Upper lobe of right lung (tissue), 1 donor: ENCODE measurements at regions not wholly inside any gene's neighbourhood (a gene's known extent, or its start where the extent isn't known, plus 50 kb on each side); places are given as distances from the start of the nearest gene placed in this dataset.

ENCODE experiments used
- ATAC-seq: fragments of 200-7000 bp; cut with Tn5 transposase; one replicate; pipeline ENCODE4 v1.9.1; 2020; ENCODE audit warnings: mild to moderate bottlenecking, moderate library complexity
- DNase-seq: peaks from one replicate; pipeline ENCODE4 v3.0.0-alpha.2; 2020
- H3K27ac ChIP-seq: fragments of 200-600 bp; one replicate; pipeline ENCODE4 v1.8.0; 2022
- H3K27me3 ChIP-seq: fragments of 200-600 bp; one replicate; pipeline ENCODE4 v1.8.0; 2022; ENCODE audit warnings: mild to moderate bottlenecking
- H3K36me3 ChIP-seq: fragments of 200-600 bp; one replicate; pipeline ENCODE4 v1.8.0; 2022
- H3K4me1 ChIP-seq: fragments of 200-600 bp; one replicate; pipeline ENCODE4 v1.8.0; 2022
- H3K4me3 ChIP-seq: fragments of 200-600 bp; one replicate; pipeline ENCODE4 v1.8.0; 2022; ENCODE audit warnings: mild to moderate bottlenecking
- H3K9me3 ChIP-seq: fragments of 200-600 bp; one replicate; pipeline ENCODE4 v1.8.0; 2022
- CTCF ChIP-seq: fragments of 200-600 bp; IDR thresholded peaks from one replicate; pipeline ENCODE4 v1.8.0; 2022; ENCODE audit warnings: antibody characterized with exemption
- intact Hi-C: fragments of 100-400 bp; cut with DNase I; formaldehyde crosslinking; loops from one replicate; pipeline ENCODE4 v1.11.0; 2022
- donor health status: DM: no; HTN: yes; CAD: no; lungs with severe emphysema.

GRCh38 chr2:33903701-33904100 lies 304.6 kb upstream of the FAM98A start:
- intact Hi-C loops = no loop called here
- Histone ChIP-seq H3K27ac (no peak overlapping the region), H3K9me3 (no peaks in the 10 kb centered on the region), H3K4me3 (no peak overlapping the region), H3K27me3 (no peaks in the 10 kb centered on the region), H3K36me3 (no peaks in the 10 kb centered on the region), H3K4me1 (no peaks in the 10 kb centered on the region)
- no peak for TF ChIP-seq CTCF
- DNase-seq (no peak), ATAC-seq (no peak)

- H3K27ac ChIP-seq = no peak overlapping the region
- intact Hi-C loops = no loop called here
- no peaks in the 10 kb centered on the region for H3K27me3 ChIP-seq
- no peaks in the 10 kb centered on the region for H3K9me3 ChIP-seq
- no peaks in the 10 kb centered on the region for H3K36me3 ChIP-seq
- DNase-seq = no peak
- H3K4me1 ChIP-seq = no peaks in the 10 kb centered on the region
- no peak overlapping the region for H3K4me3 ChIP-seq
- TF ChIP-seq CTCF = no peak
- ATAC-seq = peak; percentile 39
Observed at GRCh38 chr2:33903215-33903614, 304.1 kb upstream of the FAM98A start.

GRCh38 chr2:33900610-33901009 lies 301.5 kb upstream of the FAM98A start:
- H3K27ac ChIP-seq = no peak overlapping the region
- H3K36me3 ChIP-seq = no peaks in the 10 kb centered on the region
- H3K27me3 ChIP-seq = no peaks in the 10 kb centered on the region
- no peak overlapping the region for H3K4me3 ChIP-seq
- no peaks in the 10 kb centered on the region for H3K4me1 ChIP-seq
- ATAC-seq (no peak), DNase-seq (no peak)
- TF ChIP-seq CTCF = no peak
- no peaks in the 10 kb centered on the region for H3K9me3 ChIP-seq
- intact Hi-C loops = no loop called here

- TF ChIP-seq CTCF = no peak
- intact Hi-C loops = no loop called here
- no peaks in the 10 kb centered on the region for H3K36me3 ChIP-seq
- no peaks in the 10 kb centered on the region for H3K4me1 ChIP-seq
- H3K27me3 ChIP-seq = no peaks in the 10 kb centered on the region
- H3K9me3 ChIP-seq = no peaks in the 10 kb centered on the region
- no peak for ATAC-seq
- no peak overlapping the region for H3K4me3 ChIP-seq
- no peak for DNase-seq
- no peak overlapping the region for H3K27ac ChIP-seq
Observed at GRCh38 chr2:33897741-33898140, 298.6 kb upstream of the FAM98A start.

- intact Hi-C loops = no loop called here
- H3K27ac ChIP-seq = no peak overlapping the region
- TF ChIP-seq CTCF = no peak
- no peak for DNase-seq
- no peak overlapping the region for H3K4me3 ChIP-seq
- H3K36me3 ChIP-seq = no peaks in the 10 kb centered on the region
- no peaks in the 10 kb centered on the region for H3K9me3 ChIP-seq
- H3K4me1 ChIP-seq = no peaks in the 10 kb centered on the region
- no peaks in the 10 kb centered on the region for H3K27me3 ChIP-seq
- no peak for ATAC-seq
Observed at GRCh38 chr2:33893824-33894223, 294.7 kb upstream of the FAM98A start.

GRCh38 chr2:33891616-33892015 lies 292.5 kb upstream of the FAM98A start:
- Histone ChIP-seq H3K9me3 (no peaks in the 10 kb centered on the region), H3K27me3 (no peaks in the 10 kb centered on the region), H3K36me3 (no peaks in the 10 kb centered on the region), H3K27ac (no peak overlapping the region), H3K4me3 (no peak overlapping the region), H3K4me1 (no peaks in the 10 kb centered on the region)
- no peak for ATAC-seq
- TF ChIP-seq CTCF = no peak
- intact Hi-C loops = no loop called here
- DNase-seq = no peak
